OCI-LY7 (cell line): ENCODE measurements at regions not wholly inside any gene's neighbourhood (a gene's known extent, or its start where the extent isn't known, plus 50 kb on each side); places are given as distances from the start of the nearest gene placed in this dataset.

Experiments
- EZH2phosphoT487 ChIP-seq: fragments of 200-600 bp; sonication (generic); IDR thresholded peaks from 2 replicates; pipeline ENCODE4 v1.6.1; 2018; ENCODE audit warnings: low read depth, borderline replicate concordance, mild to moderate bottlenecking, mixed run types, antibody characterized with exemption, low read length, moderate library complexity, mixed read lengths
- TF ChIP-seq, protein P1 (sequence below): fragments of 200-600 bp; sonication (generic); conservative IDR thresholded peaks from 2 replicates; pipeline ENCODE4 v1.5.1; 2014; ENCODE audit warnings: mild to moderate bottlenecking, antibody characterized with exemption, low read length, moderate library complexity, mixed read lengths

DNA sequence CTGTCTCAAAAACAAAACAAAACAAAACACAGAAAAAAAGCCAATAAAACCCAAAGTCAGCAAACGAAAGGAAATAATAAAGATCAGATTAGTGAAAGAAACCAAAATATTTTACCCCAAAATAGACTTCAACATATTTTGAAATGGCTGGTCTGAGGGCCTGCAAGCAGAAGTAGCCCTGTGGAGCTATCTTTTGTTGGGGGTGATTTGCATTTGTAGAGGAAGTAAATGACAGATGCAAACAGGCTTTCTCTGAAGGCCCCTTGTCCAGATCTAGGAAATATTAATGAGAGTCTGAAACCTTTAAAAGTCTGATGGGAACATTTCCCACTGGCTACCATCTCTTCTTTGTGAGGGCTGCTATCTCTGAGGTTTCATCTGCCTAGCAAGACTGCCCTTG, 74.0 kb downstream of the GCNT4 start:
- TF ChIP-seq, protein P1, sequence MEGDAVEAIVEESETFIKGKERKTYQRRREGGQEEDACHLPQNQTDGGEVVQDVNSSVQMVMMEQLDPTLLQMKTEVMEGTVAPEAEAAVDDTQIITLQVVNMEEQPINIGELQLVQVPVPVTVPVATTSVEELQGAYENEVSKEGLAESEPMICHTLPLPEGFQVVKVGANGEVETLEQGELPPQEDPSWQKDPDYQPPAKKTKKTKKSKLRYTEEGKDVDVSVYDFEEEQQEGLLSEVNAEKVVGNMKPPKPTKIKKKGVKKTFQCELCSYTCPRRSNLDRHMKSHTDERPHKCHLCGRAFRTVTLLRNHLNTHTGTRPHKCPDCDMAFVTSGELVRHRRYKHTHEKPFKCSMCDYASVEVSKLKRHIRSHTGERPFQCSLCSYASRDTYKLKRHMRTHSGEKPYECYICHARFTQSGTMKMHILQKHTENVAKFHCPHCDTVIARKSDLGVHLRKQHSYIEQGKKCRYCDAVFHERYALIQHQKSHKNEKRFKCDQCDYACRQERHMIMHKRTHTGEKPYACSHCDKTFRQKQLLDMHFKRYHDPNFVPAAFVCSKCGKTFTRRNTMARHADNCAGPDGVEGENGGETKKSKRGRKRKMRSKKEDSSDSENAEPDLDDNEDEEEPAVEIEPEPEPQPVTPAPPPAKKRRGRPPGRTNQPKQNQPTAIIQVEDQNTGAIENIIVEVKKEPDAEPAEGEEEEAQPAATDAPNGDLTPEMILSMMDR: no peak
- no peak for TF ChIP-seq EZH2phosphoT487
